AG04449 (cell line): ENCODE measurements at regions not wholly inside any gene's neighbourhood (a gene's known extent, or its start where the extent isn't known, plus 50 kb on each side); places are given as distances from the start of the nearest gene placed in this dataset.

ENCODE experiments used
- CTCF ChIA-PET: fragments of 350-600 bp; formaldehyde crosslinking; extraction: SDS; loops from one replicate; lab custom pipeline; 2021; ENCODE audit warnings: antibody characterized with exemption; lab: Yijun Ruan, JAX
- POLR2A ChIA-PET: fragments of 400-600, 350-600 bp; formaldehyde crosslinking; extraction: SDS; loops from one replicate; lab custom pipeline; 2020; ENCODE audit warnings: antibody characterized with exemption, inconsistent platforms; lab: Yijun Ruan, JAX
- DNase-seq: peaks from one replicate; pipeline ENCODE4 v3.0.0-alpha.2; 2010; ENCODE audit warnings: low read depth, low spot score
- H3K4me3 ChIP-seq: 2 replicates; pipeline ENCODE4 v1.5.1; 2011; ENCODE audit warnings: low read depth, mild to moderate bottlenecking, control low read depth, low read length
- CTCF ChIP-seq: IDR thresholded peaks from one replicate; pipeline ENCODE4 v1.5.1; 2011; ENCODE audit warnings: mild to moderate bottlenecking, moderate library complexity, low read length, control low read depth, inconsistent platforms; ENCODE audit not compliant: insufficient read depth; ENCODE audit errors: missing control alignments

GRCh38 chr2:226247289-226248275, 552.0 kb downstream of the IRS1 start:
- H3K4me3 ChIP-seq, result no peak overlapping the region
- DNase-seq, result no peak
- CTCF ChIA-PET, result no interaction called here
- TF ChIP-seq CTCF, result no peak
- POLR2A ChIA-PET, result no interaction called here

- no peak overlapping the region for H3K4me3 ChIP-seq
- no peak for DNase-seq
- ChIA-PET CTCF (no interaction called here), POLR2A (no interaction called here)
- no peak for TF ChIP-seq CTCF
These were observed 565.4 kb downstream of the IRS1 start for GRCh38 chr2:226234187-226234586.

GRCh38 chr2:226233388-226233787, 566.2 kb downstream of the IRS1 start:
- CTCF ChIA-PET, result no interaction called here
- TF ChIP-seq CTCF, result no peak
- POLR2A ChIA-PET, result no interaction called here
- no peak overlapping the region for H3K4me3 ChIP-seq
- no peak for DNase-seq

- TF ChIP-seq CTCF, result no peak
- ChIA-PET CTCF (interaction anchor here (2.8 kb wide), 1 partner anchor 12 kb away, joined by 14 read pairs; no protein-coding TSS in a partner anchor), POLR2A (interaction anchor here (0.7 kb wide), 2 partner anchors 18 to 233 kb away, joined by 3 read pairs; no protein-coding TSS in a partner anchor)
- DNase-seq, result no peak
- no peak overlapping the region for H3K4me3 ChIP-seq
These were observed 571.5 kb downstream of the IRS1 start for GRCh38 chr2:226228080-226228479.

GRCh38 chr2:226227341-226227740, 572.3 kb downstream of the IRS1 start:
- CTCF ChIA-PET, result interaction anchor here (2.8 kb wide), 1 partner anchor 11 kb away, joined by 14 read pairs; no protein-coding TSS in a partner anchor
- POLR2A ChIA-PET, result interaction anchor here (0.7 kb wide), 2 partner anchors 19 to 232 kb away, joined by 3 read pairs; no protein-coding TSS in a partner anchor
- DNase-seq, result no peak
- TF ChIP-seq CTCF, result no peak
- H3K4me3 ChIP-seq, result no peak overlapping the region

GRCh38 chr2:226223704-226224103, 575.9 kb downstream of the IRS1 start:
- CTCF ChIA-PET, result interaction anchor here (1.2 kb wide), 1 partner anchor 9 kb away, joined by 4 read pairs; no protein-coding TSS in a partner anchor

More at GRCh38 chr2:226223704-226224103, 575.9 kb downstream of the IRS1 start:
- POLR2A ChIA-PET, result no interaction called here
- no peak for TF ChIP-seq CTCF
- no peak overlapping the region for H3K4me3 ChIP-seq
- DNase-seq, result no peak
